ENCODE measurements at regions not wholly inside any gene's neighbourhood (a gene's known extent, or its start where the extent isn't known, plus 50 kb on each side); places are given as distances from the start of the nearest gene placed in this dataset.

DNA sequence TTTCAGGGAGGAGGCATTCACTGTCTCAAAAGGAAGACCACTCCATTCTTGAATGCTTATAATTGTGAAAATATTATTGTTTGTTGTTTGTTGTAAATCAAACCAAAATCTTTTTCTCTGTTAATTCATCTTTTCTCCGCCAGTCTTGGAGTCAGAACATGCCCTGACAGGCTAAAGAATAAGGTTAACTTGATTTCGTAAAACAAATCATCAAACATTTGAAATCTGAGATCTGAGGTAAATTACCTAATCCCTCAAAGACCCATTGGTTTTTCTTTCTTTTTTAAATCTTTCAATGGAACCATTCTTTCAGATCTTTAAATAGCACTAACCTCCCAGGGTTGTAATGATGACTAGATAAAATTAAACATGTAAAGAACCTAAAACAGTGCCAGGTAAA, 430.1 kb upstream of the PTBP2 start:
- TF ChIP-seq, protein P1, sequence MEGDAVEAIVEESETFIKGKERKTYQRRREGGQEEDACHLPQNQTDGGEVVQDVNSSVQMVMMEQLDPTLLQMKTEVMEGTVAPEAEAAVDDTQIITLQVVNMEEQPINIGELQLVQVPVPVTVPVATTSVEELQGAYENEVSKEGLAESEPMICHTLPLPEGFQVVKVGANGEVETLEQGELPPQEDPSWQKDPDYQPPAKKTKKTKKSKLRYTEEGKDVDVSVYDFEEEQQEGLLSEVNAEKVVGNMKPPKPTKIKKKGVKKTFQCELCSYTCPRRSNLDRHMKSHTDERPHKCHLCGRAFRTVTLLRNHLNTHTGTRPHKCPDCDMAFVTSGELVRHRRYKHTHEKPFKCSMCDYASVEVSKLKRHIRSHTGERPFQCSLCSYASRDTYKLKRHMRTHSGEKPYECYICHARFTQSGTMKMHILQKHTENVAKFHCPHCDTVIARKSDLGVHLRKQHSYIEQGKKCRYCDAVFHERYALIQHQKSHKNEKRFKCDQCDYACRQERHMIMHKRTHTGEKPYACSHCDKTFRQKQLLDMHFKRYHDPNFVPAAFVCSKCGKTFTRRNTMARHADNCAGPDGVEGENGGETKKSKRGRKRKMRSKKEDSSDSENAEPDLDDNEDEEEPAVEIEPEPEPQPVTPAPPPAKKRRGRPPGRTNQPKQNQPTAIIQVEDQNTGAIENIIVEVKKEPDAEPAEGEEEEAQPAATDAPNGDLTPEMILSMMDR (conservative IDR thresholded peaks at IDR 0.05; ENCODE audit: low read length) = no peak
- no peak for TF ChIP-seq EZH2phosphoT487 (IDR thresholded peaks at IDR 0.05; ENCODE audit: borderline replicate concordance)
